Fibroblast of lung (primary cell): ENCODE measurements at regions not wholly inside any gene's neighbourhood (a gene's known extent, or its start where the extent isn't known, plus 50 kb on each side); places are given as distances from the start of the nearest gene placed in this dataset.

Source experiments
- CTCF ChIP-seq, 2 donors: IDR thresholded peaks in 1 of 2; conservative IDR thresholded peaks in 1 of 2; 1 replicate in 1 of 2; 2 replicates in 1 of 2; pipeline ENCODE4 v1.5.1; 2011 to 2012; ENCODE audit warnings: low read length in 2 of 2, control low read depth in 1 of 2, inconsistent platforms in 1 of 2, low read depth in 1 of 2, mild to moderate bottlenecking in 1 of 2
- EZH2 ChIP-seq: IDR thresholded peaks from 2 replicates; pipeline ENCODE4 v1.5.1; 2012; ENCODE audit warnings: low read length, control low read depth, mild to moderate bottlenecking; ENCODE audit errors: missing control alignments

DNA sequence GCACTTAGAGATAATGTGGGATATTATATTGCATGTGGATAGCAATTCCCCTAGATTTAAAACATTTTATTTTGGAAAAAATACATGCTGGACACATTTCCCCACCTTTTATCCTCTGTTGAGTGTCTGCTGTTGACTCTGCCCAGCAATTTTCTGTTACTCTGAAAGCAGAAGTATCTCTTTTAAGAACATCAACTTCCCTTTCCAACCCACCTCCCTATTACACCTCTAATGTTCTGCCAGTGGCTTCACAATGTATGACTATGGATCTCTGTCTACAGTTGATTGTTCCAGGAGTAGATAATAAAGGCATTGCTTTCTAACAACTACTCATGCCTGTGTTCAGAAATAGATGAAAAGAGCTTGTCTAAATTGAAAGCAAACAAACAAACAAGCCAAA lies 754.8 kb upstream of the SLITRK6 start:
- TF ChIP-seq CTCF (conservative IDR thresholded peaks at IDR 0.05 in 1 of 2, IDR thresholded peaks at IDR 0.05 in 1 of 2; ENCODE audit: low read depth in 1 of 2, low read length in 2 of 2), result no peak
- no peak for TF ChIP-seq EZH2
